ENCODE measurements at regions not wholly inside any gene's neighbourhood (a gene's known extent, or its start where the extent isn't known, plus 50 kb on each side); places are given as distances from the start of the nearest gene placed in this dataset.

- Histone ChIP-seq H3K4me1 (ENCODE audit: control insufficient read depth, low read depth, low read length) (peaks cover 3% of the 10 kb centered on the region), H3K4me3 (ENCODE audit: low read length) (no peak overlapping the region), H3K27me3 (ENCODE audit: control insufficient read depth, insufficient read depth, low read length) (no peaks in the 10 kb centered on the region), H3K9ac (ENCODE audit: low read length) (no peak overlapping the region), H3K36me3 (ENCODE audit: control insufficient read depth, low read depth, low read length) (no peaks in the 10 kb centered on the region), H3K9me3 (ENCODE audit: control insufficient read depth, low read depth, low read length) (no peaks in the 10 kb centered on the region), H3K27ac (ENCODE audit: low read length) (no peak overlapping the region)
These were observed 1336.7 kb downstream of the NSUN3 start for GRCh38 chr3:95399585-95399984.

GRCh38 chr3:95401693-95402092 is 1338.8 kb downstream of the NSUN3 start:
- Histone ChIP-seq H3K4me3 (ENCODE audit: low read length) (no peak overlapping the region), H3K36me3 (ENCODE audit: control insufficient read depth, low read depth, low read length) (no peaks in the 10 kb centered on the region), H3K27me3 (ENCODE audit: control insufficient read depth, insufficient read depth, low read length) (no peaks in the 10 kb centered on the region), H3K9me3 (ENCODE audit: control insufficient read depth, low read depth, low read length) (no peaks in the 10 kb centered on the region), H3K9ac (ENCODE audit: low read length) (no peak overlapping the region), H3K4me1 (ENCODE audit: control insufficient read depth, low read depth, low read length) (peaks cover 3% of the 10 kb centered on the region), H3K27ac (ENCODE audit: low read length) (no peak overlapping the region)

DNA sequence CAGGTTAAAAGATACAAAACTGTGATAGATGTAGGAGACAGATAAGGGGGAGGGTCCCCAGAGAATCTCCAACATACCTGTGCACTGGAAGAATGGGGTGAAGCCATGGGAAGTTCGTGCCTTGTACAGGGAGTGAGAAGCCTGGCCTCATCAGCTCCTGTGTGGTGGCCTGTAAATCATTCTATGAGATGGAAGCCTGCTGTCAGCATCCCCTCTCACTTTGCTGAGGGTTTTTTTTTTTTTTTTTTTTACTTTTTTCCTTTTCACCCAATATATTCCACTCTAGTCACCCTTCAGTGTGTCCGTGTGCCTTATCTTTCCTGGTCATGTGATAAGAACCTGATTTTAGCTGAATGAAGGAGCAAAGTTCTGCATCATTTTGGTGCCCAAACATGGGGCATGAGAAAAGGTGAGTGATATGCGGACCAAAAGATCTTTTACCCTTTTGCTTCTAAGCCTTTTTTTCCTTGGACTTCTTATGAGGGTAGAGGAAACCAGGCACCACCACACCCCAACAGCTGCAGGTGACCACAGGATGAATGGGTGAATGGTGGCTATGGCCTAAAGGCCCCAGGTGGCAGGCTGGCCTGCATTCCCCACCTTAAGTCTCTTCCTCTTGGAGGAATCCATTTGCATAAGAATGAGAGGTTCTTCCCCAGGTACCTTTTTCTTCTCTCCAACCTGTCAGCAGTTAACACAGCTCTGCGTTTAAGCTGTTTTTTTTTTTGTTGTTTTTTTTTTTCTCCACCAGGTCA is 1345.0 kb downstream of the NSUN3 start:
- no peak overlapping the region for H3K27ac ChIP-seq (ENCODE audit: low read length)
- no peaks in the 10 kb centered on the region for H3K36me3 ChIP-seq (ENCODE audit: control insufficient read depth, low read depth, low read length)

DNA sequence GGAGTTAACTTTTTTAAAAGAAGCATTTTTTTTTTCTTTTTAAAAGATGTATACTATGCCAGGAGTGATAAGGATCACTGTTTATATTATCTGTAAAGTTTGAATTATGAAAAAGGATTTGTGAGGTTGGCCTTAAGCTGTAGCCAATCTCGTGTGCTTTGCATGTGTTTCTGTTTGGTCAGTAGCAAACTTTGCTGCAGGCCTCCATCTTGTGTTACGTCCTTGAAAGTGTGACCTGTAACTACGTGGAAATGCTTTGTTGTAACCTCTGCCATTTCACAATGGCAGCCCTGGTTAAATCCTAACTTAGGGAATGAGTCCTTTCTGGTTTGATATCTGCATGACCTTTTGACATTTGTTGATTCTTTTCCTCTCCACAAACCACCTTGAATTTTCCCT is 1345.6 kb downstream of the NSUN3 start:
- Histone ChIP-seq H3K27me3 (ENCODE audit: control insufficient read depth, insufficient read depth, low read length) (no peaks in the 10 kb centered on the region), H3K36me3 (ENCODE audit: control insufficient read depth, low read depth, low read length) (no peaks in the 10 kb centered on the region), H3K27ac (ENCODE audit: low read length) (peak overlapping the region; percentile 27), H3K4me3 (ENCODE audit: low read length) (no peak overlapping the region), H3K9me3 (ENCODE audit: control insufficient read depth, low read depth, low read length) (no peaks in the 10 kb centered on the region), H3K4me1 (ENCODE audit: control insufficient read depth, low read depth, low read length) (peaks cover 14% of the 10 kb centered on the region), H3K9ac (ENCODE audit: low read length) (no peak overlapping the region)

More for the DNA sequence above, 1345.0 kb downstream of the NSUN3 start:
- Histone ChIP-seq H3K27me3 (ENCODE audit: control insufficient read depth, insufficient read depth, low read length) (no peaks in the 10 kb centered on the region), H3K9ac (ENCODE audit: low read length) (no peak overlapping the region), H3K9me3 (ENCODE audit: control insufficient read depth, low read depth, low read length) (no peaks in the 10 kb centered on the region), H3K4me3 (ENCODE audit: low read length) (no peak overlapping the region), H3K4me1 (ENCODE audit: control insufficient read depth, low read depth, low read length) (peaks cover 14% of the 10 kb centered on the region)

DNA sequence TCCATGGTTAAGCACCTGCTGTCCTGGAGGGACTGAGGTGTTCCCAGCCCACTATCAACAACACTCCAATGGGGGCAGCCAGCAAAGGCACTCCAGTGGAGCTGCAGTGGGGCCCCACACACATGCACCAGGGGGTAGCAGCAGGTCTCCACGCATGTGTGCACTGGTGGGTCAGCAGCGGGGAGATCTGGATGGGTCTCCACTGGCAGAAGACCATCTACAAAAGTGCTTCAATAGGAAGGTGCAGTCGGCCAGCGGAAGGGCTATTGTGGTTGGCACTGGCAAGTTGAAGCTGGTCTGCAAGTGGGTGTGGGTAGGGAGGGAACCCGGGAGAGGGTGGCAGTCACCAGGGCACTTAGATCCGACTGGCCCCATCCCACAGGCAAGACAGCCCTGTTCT is 1355.4 kb downstream of the NSUN3 start:
- Histone ChIP-seq H3K9ac (ENCODE audit: low read length) (no peak overlapping the region), H3K36me3 (ENCODE audit: control insufficient read depth, low read depth, low read length) (no peaks in the 10 kb centered on the region), H3K9me3 (ENCODE audit: control insufficient read depth, low read depth, low read length) (no peaks in the 10 kb centered on the region), H3K4me1 (ENCODE audit: control insufficient read depth, low read depth, low read length) (no peaks in the 10 kb centered on the region), H3K27ac (ENCODE audit: low read length) (no peak overlapping the region), H3K27me3 (ENCODE audit: control insufficient read depth, insufficient read depth, low read length) (no peaks in the 10 kb centered on the region), H3K4me3 (ENCODE audit: low read length) (no peak overlapping the region)

GRCh38 chr3:95424279-95424678 is 1361.4 kb downstream of the NSUN3 start:
- Histone ChIP-seq H3K27me3 (ENCODE audit: control insufficient read depth, insufficient read depth, low read length) (no peaks in the 10 kb centered on the region), H3K4me1 (ENCODE audit: control insufficient read depth, low read depth, low read length) (no peaks in the 10 kb centered on the region), H3K27ac (ENCODE audit: low read length) (no peak overlapping the region), H3K36me3 (ENCODE audit: control insufficient read depth, low read depth, low read length) (no peaks in the 10 kb centered on the region), H3K4me3 (ENCODE audit: low read length) (no peak overlapping the region), H3K9ac (ENCODE audit: low read length) (no peak overlapping the region), H3K9me3 (ENCODE audit: control insufficient read depth, low read depth, low read length) (no peaks in the 10 kb centered on the region)

GRCh38 chr3:95434491-95434890 is 1371.6 kb downstream of the NSUN3 start:
- H3K27ac ChIP-seq (ENCODE audit: low read length), result no peak overlapping the region

GRCh38 chr3:95437409-95437808 is 1374.5 kb downstream of the NSUN3 start:
- Histone ChIP-seq H3K4me3 (ENCODE audit: low read length) (no peak overlapping the region), H3K27me3 (ENCODE audit: control insufficient read depth, insufficient read depth, low read length) (no peaks in the 10 kb centered on the region), H3K9ac (ENCODE audit: low read length) (no peak overlapping the region), H3K36me3 (ENCODE audit: control insufficient read depth, low read depth, low read length) (no peaks in the 10 kb centered on the region), H3K9me3 (ENCODE audit: control insufficient read depth, low read depth, low read length) (no peaks in the 10 kb centered on the region), H3K27ac (ENCODE audit: low read length) (no peak overlapping the region), H3K4me1 (ENCODE audit: control insufficient read depth, low read depth, low read length) (no peaks in the 10 kb centered on the region)

More at GRCh38 chr3:95434491-95434890, 1371.6 kb downstream of the NSUN3 start:
- Histone ChIP-seq H3K4me3 (ENCODE audit: low read length) (no peak overlapping the region), H3K4me1 (ENCODE audit: control insufficient read depth, low read depth, low read length) (no peaks in the 10 kb centered on the region), H3K9me3 (ENCODE audit: control insufficient read depth, low read depth, low read length) (no peaks in the 10 kb centered on the region), H3K27me3 (ENCODE audit: control insufficient read depth, insufficient read depth, low read length) (no peaks in the 10 kb centered on the region), H3K36me3 (ENCODE audit: control insufficient read depth, low read depth, low read length) (no peaks in the 10 kb centered on the region), H3K9ac (ENCODE audit: low read length) (no peak overlapping the region)

DNA sequence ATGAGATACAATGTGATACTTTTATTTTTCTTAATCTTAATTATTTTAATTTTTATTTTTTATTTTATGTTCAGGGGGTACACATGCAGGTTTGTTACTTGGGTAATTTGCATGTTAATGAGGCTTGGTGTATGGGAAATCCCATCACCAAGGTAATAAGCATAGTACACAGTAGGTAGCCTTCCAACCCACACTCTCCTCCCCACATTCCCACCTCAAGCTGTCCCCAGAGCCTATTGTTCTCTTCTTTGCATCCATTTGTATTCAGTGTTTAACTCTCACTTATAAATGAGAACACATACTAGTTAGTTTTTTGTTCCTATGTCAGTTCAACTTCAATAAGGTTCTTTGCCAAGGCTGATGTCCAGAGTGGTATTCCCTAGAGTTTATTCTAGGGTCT is 1375.4 kb downstream of the NSUN3 start:
- Histone ChIP-seq H3K4me3 (ENCODE audit: low read length) (no peak overlapping the region), H3K27me3 (ENCODE audit: control insufficient read depth, insufficient read depth, low read length) (no peaks in the 10 kb centered on the region), H3K9ac (ENCODE audit: low read length) (no peak overlapping the region), H3K27ac (ENCODE audit: low read length) (no peak overlapping the region), H3K4me1 (ENCODE audit: control insufficient read depth, low read depth, low read length) (no peaks in the 10 kb centered on the region), H3K36me3 (ENCODE audit: control insufficient read depth, low read depth, low read length) (no peaks in the 10 kb centered on the region), H3K9me3 (ENCODE audit: control insufficient read depth, low read depth, low read length) (no peaks in the 10 kb centered on the region)

GRCh38 chr3:95442766-95443165 is 1371.6 kb upstream of the EPHA6 start:
- Histone ChIP-seq H3K9ac (ENCODE audit: low read length) (no peak overlapping the region), H3K4me1 (ENCODE audit: control insufficient read depth, low read depth, low read length) (no peaks in the 10 kb centered on the region), H3K4me3 (ENCODE audit: low read length) (no peak overlapping the region), H3K36me3 (ENCODE audit: control insufficient read depth, low read depth, low read length) (no peaks in the 10 kb centered on the region), H3K27ac (ENCODE audit: low read length) (no peak overlapping the region), H3K9me3 (ENCODE audit: control insufficient read depth, low read depth, low read length) (no peaks in the 10 kb centered on the region), H3K27me3 (ENCODE audit: control insufficient read depth, insufficient read depth, low read length) (no peaks in the 10 kb centered on the region)

GRCh38 chr3:95449841-95450240 is 1364.6 kb upstream of the EPHA6 start:
- no peak overlapping the region for H3K9ac ChIP-seq (ENCODE audit: low read length)
- no peaks in the 10 kb centered on the region for H3K9me3 ChIP-seq (ENCODE audit: control insufficient read depth, low read depth, low read length)
- H3K36me3 ChIP-seq (ENCODE audit: control insufficient read depth, low read depth, low read length), result no peaks in the 10 kb centered on the region
- no peak overlapping the region for H3K27ac ChIP-seq (ENCODE audit: low read length)
- H3K4me1 ChIP-seq (ENCODE audit: control insufficient read depth, low read depth, low read length), result no peaks in the 10 kb centered on the region
- H3K27me3 ChIP-seq (ENCODE audit: control insufficient read depth, insufficient read depth, low read length), result no peaks in the 10 kb centered on the region
- H3K4me3 ChIP-seq (ENCODE audit: low read length), result no peak overlapping the region

DNA sequence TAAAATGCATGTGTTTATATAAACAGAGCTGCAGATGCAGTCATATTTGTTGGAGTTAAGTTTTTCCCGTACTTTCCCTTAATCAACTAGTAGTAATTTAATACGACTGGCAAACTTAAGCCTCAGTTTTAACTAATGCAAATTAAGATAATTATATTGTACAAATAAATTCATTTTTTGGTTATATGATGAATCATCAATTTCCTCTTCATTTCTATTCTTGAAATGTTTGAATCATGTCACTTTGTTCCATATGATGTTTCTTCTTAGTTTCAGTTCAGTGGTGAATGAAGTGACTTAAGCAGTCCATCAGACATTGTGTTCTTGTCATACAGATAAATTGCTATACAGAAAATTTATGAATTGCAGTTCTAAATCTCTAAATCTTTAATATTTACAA is 1361.2 kb upstream of the EPHA6 start:
- Histone ChIP-seq H3K4me1 (ENCODE audit: control insufficient read depth, low read depth, low read length) (no peaks in the 10 kb centered on the region), H3K9ac (ENCODE audit: low read length) (no peak overlapping the region), H3K27me3 (ENCODE audit: control insufficient read depth, insufficient read depth, low read length) (no peaks in the 10 kb centered on the region), H3K9me3 (ENCODE audit: control insufficient read depth, low read depth, low read length) (no peaks in the 10 kb centered on the region), H3K27ac (ENCODE audit: low read length) (no peak overlapping the region), H3K36me3 (ENCODE audit: control insufficient read depth, low read depth, low read length) (no peaks in the 10 kb centered on the region), H3K4me3 (ENCODE audit: low read length) (no peak overlapping the region)

Measured in iPS-18a (cell line).